ENCODE measurements at regions not wholly inside any gene's neighbourhood (a gene's known extent, or its start where the extent isn't known, plus 50 kb on each side); places are given as distances from the start of the nearest gene placed in this dataset.

DNA sequence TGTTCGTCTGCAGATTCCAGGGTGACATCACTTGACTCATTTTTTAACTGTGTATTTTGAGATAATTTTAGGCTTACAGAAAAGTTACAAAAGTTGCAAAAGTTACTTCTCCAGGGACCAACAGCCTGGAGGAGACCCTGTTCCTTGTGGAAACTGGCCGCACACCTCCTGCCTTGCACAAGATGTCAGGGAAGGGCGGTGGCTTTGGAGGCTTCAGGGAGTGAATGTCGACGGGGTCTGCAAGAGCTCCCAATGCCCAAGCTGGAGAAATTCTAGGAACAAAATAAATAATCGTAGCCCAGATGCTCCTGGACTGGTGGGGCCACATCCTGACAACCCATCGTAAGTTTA is 62.2 kb upstream of the FAM20C start:
- TF ChIP-seq EZH2 (IDR thresholded peaks at IDR 0.05; ENCODE audit: borderline replicate concordance, low read depth, low read length, poor library complexity, severe bottlenecking) (no peak), CTCF (conservative IDR thresholded peaks at IDR 0.05; ENCODE audit: low read depth, low read length) (no peak)
- Histone ChIP-seq H3K9me3 (ENCODE audit: low read depth, low read length, poor library complexity, severe bottlenecking) (no peaks in the 10 kb centered on the region), H3K36me3 (ENCODE audit: insufficient read depth, low read length, poor library complexity, severe bottlenecking) (no peaks in the 10 kb centered on the region), H3K27ac (ENCODE audit: low read depth, low read length, poor library complexity, severe bottlenecking) (no peak overlapping the region), H3K27me3 (replicated peaks; ENCODE audit: insufficient read depth, low read depth, low read length, poor library complexity) (no peaks in the 10 kb centered on the region), H3K4me3 (ENCODE audit: low read depth, low read length, poor library complexity, severe bottlenecking) (no peak overlapping the region), H3K4me1 (ENCODE audit: insufficient read depth, low read length, poor library complexity, severe bottlenecking) (no peaks in the 10 kb centered on the region)
- no TSS peak for BruUV-seq (replicated peaks)
- CTCF ChIA-PET = no interaction called here
- POLR2A ChIA-PET (ENCODE audit: low non-redundant PET) = no interaction called here
- intact Hi-C loops (cut with micrococcal nuclease; ENCODE audit: unreplicated experiment) = no loop called here
- no peak for DNase-seq (ENCODE audit: low spot score)

DNA sequence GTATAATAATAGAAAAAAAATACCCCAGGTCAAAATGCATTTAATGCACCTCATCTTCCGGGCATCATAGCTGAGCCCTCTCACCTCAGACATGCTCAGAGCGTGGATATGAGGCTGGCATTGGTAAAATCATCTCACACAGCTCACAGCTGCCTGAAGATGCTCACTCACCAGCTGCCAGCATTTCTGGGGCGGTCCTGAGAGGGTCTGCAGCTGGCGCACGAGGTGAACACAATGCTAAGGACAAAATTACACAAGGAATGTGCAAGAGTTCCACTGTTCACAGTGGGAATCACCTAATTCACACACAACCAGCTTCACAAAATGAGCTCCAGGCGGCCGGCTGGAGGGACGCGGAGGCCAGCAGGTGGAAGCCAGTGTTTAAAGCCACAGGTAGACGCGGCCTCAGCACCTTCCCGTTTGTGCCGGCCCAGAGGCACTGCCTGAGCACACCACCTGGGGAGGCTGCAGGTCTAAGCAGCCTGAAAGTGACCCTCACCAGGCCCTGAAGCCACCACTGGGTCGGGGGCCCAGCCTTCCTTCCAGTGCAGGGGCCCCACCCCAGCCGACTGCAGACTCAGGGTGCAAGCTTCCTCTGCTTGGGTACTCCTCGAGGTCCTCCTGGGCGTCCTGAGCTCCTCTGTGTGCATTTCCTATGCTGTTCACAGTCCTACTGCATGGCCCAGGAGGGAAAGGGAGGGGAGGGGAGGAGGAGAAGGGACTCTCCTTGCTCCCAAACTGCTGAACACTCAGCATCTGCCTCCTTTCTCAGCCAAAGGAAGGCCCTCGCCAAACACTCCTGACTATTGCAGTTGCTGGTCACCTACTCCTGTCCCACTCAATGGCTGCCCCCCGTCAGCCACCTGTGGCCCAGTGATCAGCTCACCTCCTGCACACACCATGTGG is 61.2 kb upstream of the FAM20C start:
- no peak overlapping the region for H3K27ac ChIP-seq (ENCODE audit: low read depth, low read length, poor library complexity, severe bottlenecking)
- no peaks in the 10 kb centered on the region for H3K27me3 ChIP-seq (replicated peaks; ENCODE audit: insufficient read depth, low read depth, low read length, poor library complexity)
- H3K4me1 ChIP-seq (ENCODE audit: insufficient read depth, low read length, poor library complexity, severe bottlenecking) = no peaks in the 10 kb centered on the region
- POLR2A ChIA-PET (ENCODE audit: low non-redundant PET) = no interaction called here
- no peak for TF ChIP-seq EZH2 (IDR thresholded peaks at IDR 0.05; ENCODE audit: borderline replicate concordance, low read depth, low read length, poor library complexity, severe bottlenecking)
- TF ChIP-seq CTCF (conservative IDR thresholded peaks at IDR 0.05; ENCODE audit: low read depth, low read length) = no peak
- BruUV-seq (replicated peaks) = no TSS peak
- intact Hi-C loops (cut with micrococcal nuclease; ENCODE audit: unreplicated experiment) = no loop called here
- H3K4me3 ChIP-seq (ENCODE audit: low read depth, low read length, poor library complexity, severe bottlenecking) = no peak overlapping the region
- CTCF ChIA-PET = no interaction called here
- DNase-seq (ENCODE audit: low spot score) = no peak
- H3K36me3 ChIP-seq (ENCODE audit: insufficient read depth, low read length, poor library complexity, severe bottlenecking) = no peaks in the 10 kb centered on the region
- H3K9me3 ChIP-seq (ENCODE audit: low read depth, low read length, poor library complexity, severe bottlenecking) = no peaks in the 10 kb centered on the region

- intact Hi-C loops (cut with micrococcal nuclease; ENCODE audit: unreplicated experiment) = no loop called here
- H3K4me1 ChIP-seq (ENCODE audit: insufficient read depth, low read length, poor library complexity, severe bottlenecking) = no peaks in the 10 kb centered on the region
- DNase-seq (ENCODE audit: low spot score) = no peak
- no TSS peak for BruUV-seq (replicated peaks)
- H3K27ac ChIP-seq (ENCODE audit: low read depth, low read length, poor library complexity, severe bottlenecking) = no peak overlapping the region
- H3K9me3 ChIP-seq (ENCODE audit: low read depth, low read length, poor library complexity, severe bottlenecking) = no peaks in the 10 kb centered on the region
- H3K27me3 ChIP-seq (replicated peaks; ENCODE audit: insufficient read depth, low read depth, low read length, poor library complexity) = no peaks in the 10 kb centered on the region
- CTCF ChIA-PET = no interaction called here
- POLR2A ChIA-PET (ENCODE audit: low non-redundant PET) = no interaction called here
- TF ChIP-seq CTCF (conservative IDR thresholded peaks at IDR 0.05; ENCODE audit: low read depth, low read length) = no peak
- no peak for TF ChIP-seq EZH2 (IDR thresholded peaks at IDR 0.05; ENCODE audit: borderline replicate concordance, low read depth, low read length, poor library complexity, severe bottlenecking)
- H3K36me3 ChIP-seq (ENCODE audit: insufficient read depth, low read length, poor library complexity, severe bottlenecking) = no peaks in the 10 kb centered on the region
- H3K4me3 ChIP-seq (ENCODE audit: low read depth, low read length, poor library complexity, severe bottlenecking) = no peak overlapping the region
These were observed 60.4 kb upstream of the FAM20C start for GRCh38 chr7:131781-132482.

Data from A673 (cell line).